Spleen (tissue), 11 donors: ENCODE measurements at regions not wholly inside any gene's neighbourhood (a gene's known extent, or its start where the extent isn't known, plus 50 kb on each side); places are given as distances from the start of the nearest gene placed in this dataset.

ENCODE experiments used
- DNase-seq: peaks from one replicate; pipeline ENCODE4 v3.0.0-alpha.2; 2020
- H3K27ac ChIP-seq, 8 donors: fragments of 200-600 bp; sonication (generic) in 7 of 8; 1 replicate in 4 of 8; 2 replicates in 4 of 8; pipeline versions ENCODE4 v1.5.0 to v1.8.0; 2016 to 2021; ENCODE audit warnings: inconsistent platforms in 4 of 8, mild to moderate bottlenecking in 4 of 8, moderate library complexity in 1 of 8
- H3K27me3 ChIP-seq, 7 donors: fragments of 200-600 bp; sonication (generic) in 6 of 7; replicated peaks in 1 of 7; 1 replicate in 4 of 7; 2 replicates in 3 of 7; pipeline versions ENCODE4 v1.5.0 to v1.8.0; 2016 to 2021; ENCODE audit warnings: inconsistent platforms in 3 of 7, mild to moderate bottlenecking in 1 of 7
- H3K36me3 ChIP-seq, 6 donors: fragments of 200-600 bp; sonication (generic) in 5 of 6; 1 replicate in 4 of 6; 2 replicates in 2 of 6; pipeline versions ENCODE4 v1.5.0 to v1.8.0; 2016 to 2021; ENCODE audit warnings: inconsistent platforms in 2 of 6
- H3K4me1 ChIP-seq, 6 donors: fragments of 200-600 bp; sonication (generic) in 5 of 6; 1 replicate in 3 of 6; 2 replicates in 3 of 6; pipeline versions ENCODE4 v1.5.0 to v1.8.0; 2016 to 2021; ENCODE audit warnings: inconsistent platforms in 3 of 6
- H3K4me3 ChIP-seq, 8 donors: fragments of 200-600 bp; sonication (generic) in 7 of 8; 1 replicate in 4 of 8; 2 replicates in 4 of 8; pipeline versions ENCODE4 v1.5.0 to v1.8.0; 2016 to 2021; ENCODE audit warnings: inconsistent platforms in 4 of 8, mild to moderate bottlenecking in 4 of 8, moderate library complexity in 2 of 8
- H3K9me3 ChIP-seq, 8 donors: fragments of 200-600 bp; sonication (generic) in 7 of 8; 1 replicate in 4 of 8; 2 replicates in 4 of 8; pipeline versions ENCODE4 v1.5.0 to v1.8.0; 2016 to 2021; ENCODE audit warnings: inconsistent platforms in 4 of 8
- POLR2A ChIP-seq, 3 donors: fragments of 450-650 bp; IDR thresholded peaks; one replicate each; pipeline ENCODE4 v1.5.1; 2017; ENCODE audit warnings: antibody characterized with exemption in 3 of 3, mild to moderate bottlenecking in 1 of 3
- POLR2AphosphoS5 ChIP-seq, 3 donors: sonication (generic); formaldehyde crosslinking; IDR thresholded peaks; one replicate each; pipeline ENCODE4 v1.5.1; 2017; ENCODE audit warnings: antibody characterized with exemption in 3 of 3
- WGBS, 5 donors: extraction: QIAGEN DNeasy Blood & Tissue Kit in 3 of 5; methylation state at CpG; one replicate each; pipeline versions ENCODE4 v1.1.5 to v1.1.7; 2013 to 2018; 5-methylcytosine and 5-hydroxymethylcytosine counted together
- intact Hi-C: fragments of 100-400 bp; cut with DNase I; formaldehyde crosslinking; loops from one replicate; pipeline ENCODE4 v1.15.0; 2023; ENCODE audit warnings: low total_unique reads
- TF ChIP-seq, protein P1 (sequence below), 11 experiments: fragments of 200-600 bp in 7 of 11; fragments of 450-650 bp in 4 of 11; sonication (generic) in 4 of 11; IDR thresholded peaks in 8 of 11; conservative IDR thresholded peaks in 3 of 11; 1 replicate in 7 of 11; 2 replicates in 4 of 11; pipeline versions ENCODE4 v1.4.0 to v1.8.0; 2016 to 2021; ENCODE audit warnings: antibody characterized with exemption in 11 of 11, inconsistent platforms in 4 of 11, mild to moderate bottlenecking in 1 of 11
- donor health status: healthy with polysubstance abuse.
- donor health status: DM: no; HTN: no; CAD: no; lungs with moderate emphysema.
- donor health status: DM: no; HTN: no; CAD: no.
- donor health status: Bipolar disorder and iron deficiency.
- donor health status: healthy.
- donor health status: DM: no; HTN: no; CAD: no.
- donor health status: DM: yes; HTN: yes; CAD: no.

DNA sequence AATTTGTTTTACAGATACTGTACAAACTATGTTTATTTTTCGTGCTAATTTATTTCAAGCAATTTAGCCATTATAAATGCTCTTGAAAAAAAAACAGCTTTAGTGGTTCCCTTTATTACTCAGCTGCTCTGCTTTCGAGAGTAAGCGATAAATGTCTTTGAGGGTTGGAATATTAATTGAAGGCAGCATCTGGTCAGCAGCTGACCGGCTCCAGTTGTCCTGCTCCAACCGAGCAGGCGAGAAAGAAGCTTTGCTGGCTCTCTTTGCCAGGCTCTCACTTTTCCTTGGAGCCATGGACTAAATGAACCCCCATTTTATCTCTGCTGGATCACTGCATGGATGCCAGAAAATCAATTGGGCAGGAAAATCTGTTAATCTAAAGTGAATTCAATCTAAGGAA, 147.4 kb downstream of the LNPK start:
- no peak for DNase-seq
- Histone ChIP-seq H3K27ac (no peak overlapping the region), H3K4me3 (no peak overlapping the region), H3K27me3 (no peaks in the 10 kb centered on the region), H3K36me3 (no peaks in the 10 kb centered on the region), H3K9me3 (no peaks in the 10 kb centered on the region), H3K4me1 (no peaks in the 10 kb centered on the region)
- TF ChIP-seq, protein P1, sequence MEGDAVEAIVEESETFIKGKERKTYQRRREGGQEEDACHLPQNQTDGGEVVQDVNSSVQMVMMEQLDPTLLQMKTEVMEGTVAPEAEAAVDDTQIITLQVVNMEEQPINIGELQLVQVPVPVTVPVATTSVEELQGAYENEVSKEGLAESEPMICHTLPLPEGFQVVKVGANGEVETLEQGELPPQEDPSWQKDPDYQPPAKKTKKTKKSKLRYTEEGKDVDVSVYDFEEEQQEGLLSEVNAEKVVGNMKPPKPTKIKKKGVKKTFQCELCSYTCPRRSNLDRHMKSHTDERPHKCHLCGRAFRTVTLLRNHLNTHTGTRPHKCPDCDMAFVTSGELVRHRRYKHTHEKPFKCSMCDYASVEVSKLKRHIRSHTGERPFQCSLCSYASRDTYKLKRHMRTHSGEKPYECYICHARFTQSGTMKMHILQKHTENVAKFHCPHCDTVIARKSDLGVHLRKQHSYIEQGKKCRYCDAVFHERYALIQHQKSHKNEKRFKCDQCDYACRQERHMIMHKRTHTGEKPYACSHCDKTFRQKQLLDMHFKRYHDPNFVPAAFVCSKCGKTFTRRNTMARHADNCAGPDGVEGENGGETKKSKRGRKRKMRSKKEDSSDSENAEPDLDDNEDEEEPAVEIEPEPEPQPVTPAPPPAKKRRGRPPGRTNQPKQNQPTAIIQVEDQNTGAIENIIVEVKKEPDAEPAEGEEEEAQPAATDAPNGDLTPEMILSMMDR (IDR thresholded peaks at IDR 0.05 in 8 of 11, conservative IDR thresholded peaks at IDR 0.05 in 3 of 11): no peak
- TF ChIP-seq POLR2A (IDR thresholded peaks at IDR 0.05) (no peak), POLR2AphosphoS5 (IDR thresholded peaks at IDR 0.05) (no peak)
- 75 to 88% (median 85%) methylated on average over 6 of the region's 6 CpGs for WGBS, 5 donors
- intact Hi-C loops: no loop called here

DNA sequence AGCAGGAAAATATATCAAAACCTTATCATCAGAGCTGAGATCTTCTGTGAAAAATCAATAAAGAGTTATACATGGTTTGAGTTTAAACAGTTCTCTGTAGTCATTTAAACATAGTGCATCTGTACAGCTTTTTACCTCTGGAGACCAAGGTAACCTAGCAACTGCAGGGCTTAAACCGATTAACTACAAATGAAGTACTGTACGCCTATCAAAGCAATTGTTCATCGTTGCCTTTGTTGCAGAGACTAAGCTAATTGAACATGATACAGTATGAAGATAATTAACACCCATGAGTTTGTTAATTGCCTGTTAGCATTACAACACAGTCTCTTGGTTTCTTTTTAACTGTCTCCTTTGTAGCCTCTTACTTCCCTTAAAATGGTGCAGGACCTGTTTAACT, 147.9 kb downstream of the LNPK start:
- intact Hi-C loops: no loop called here
- H3K4me3 ChIP-seq: no peak overlapping the region
- 79 to 95% (median 84%) methylated on average over 3 of the region's 3 CpGs for WGBS, 5 donors

DNA sequence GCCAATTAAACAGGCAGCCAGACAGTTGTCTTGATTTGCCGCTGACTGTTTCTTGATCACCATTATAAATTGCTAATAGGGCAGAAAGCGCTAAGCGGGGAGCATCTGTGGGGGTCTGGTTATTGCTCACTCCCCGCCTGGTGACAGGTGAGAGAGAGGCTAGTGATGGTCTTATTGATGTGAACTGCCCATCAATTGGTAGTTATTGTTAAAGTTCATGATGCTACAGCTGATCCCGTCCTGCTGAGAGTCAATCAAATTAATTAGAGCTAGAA, 148.5 kb downstream of the LNPK start:
- no peaks in the 10 kb centered on the region for H3K36me3 ChIP-seq
- no peak for DNase-seq
- H3K27me3 ChIP-seq: no peaks in the 10 kb centered on the region
- no peak overlapping the region for H3K4me3 ChIP-seq
- TF ChIP-seq POLR2AphosphoS5 (IDR thresholded peaks at IDR 0.05): no peak
- TF ChIP-seq, protein P1 (IDR thresholded peaks at IDR 0.05 in 8 of 11, conservative IDR thresholded peaks at IDR 0.05 in 3 of 11): no peak
- no peak for TF ChIP-seq POLR2A (IDR thresholded peaks at IDR 0.05)
- intact Hi-C loops: no loop called here
- H3K4me1 ChIP-seq: no peaks in the 10 kb centered on the region
- H3K9me3 ChIP-seq: no peaks in the 10 kb centered on the region
- H3K27ac ChIP-seq: no peak overlapping the region
- WGBS, 5 donors: 88 to 95% (median 93%) methylated on average over 5 of the region's 5 CpGs

More for the DNA sequence above, 147.9 kb downstream of the LNPK start:
- no peak for DNase-seq
- TF ChIP-seq POLR2AphosphoS5 (IDR thresholded peaks at IDR 0.05) (no peak), POLR2A (IDR thresholded peaks at IDR 0.05) (no peak)
- TF ChIP-seq, protein P1 (IDR thresholded peaks at IDR 0.05 in 8 of 11, conservative IDR thresholded peaks at IDR 0.05 in 3 of 11): no peak
- Histone ChIP-seq H3K36me3 (no peaks in the 10 kb centered on the region), H3K27ac (no peak overlapping the region), H3K27me3 (no peaks in the 10 kb centered on the region), H3K9me3 (no peaks in the 10 kb centered on the region), H3K4me1 (no peaks in the 10 kb centered on the region)

DNA sequence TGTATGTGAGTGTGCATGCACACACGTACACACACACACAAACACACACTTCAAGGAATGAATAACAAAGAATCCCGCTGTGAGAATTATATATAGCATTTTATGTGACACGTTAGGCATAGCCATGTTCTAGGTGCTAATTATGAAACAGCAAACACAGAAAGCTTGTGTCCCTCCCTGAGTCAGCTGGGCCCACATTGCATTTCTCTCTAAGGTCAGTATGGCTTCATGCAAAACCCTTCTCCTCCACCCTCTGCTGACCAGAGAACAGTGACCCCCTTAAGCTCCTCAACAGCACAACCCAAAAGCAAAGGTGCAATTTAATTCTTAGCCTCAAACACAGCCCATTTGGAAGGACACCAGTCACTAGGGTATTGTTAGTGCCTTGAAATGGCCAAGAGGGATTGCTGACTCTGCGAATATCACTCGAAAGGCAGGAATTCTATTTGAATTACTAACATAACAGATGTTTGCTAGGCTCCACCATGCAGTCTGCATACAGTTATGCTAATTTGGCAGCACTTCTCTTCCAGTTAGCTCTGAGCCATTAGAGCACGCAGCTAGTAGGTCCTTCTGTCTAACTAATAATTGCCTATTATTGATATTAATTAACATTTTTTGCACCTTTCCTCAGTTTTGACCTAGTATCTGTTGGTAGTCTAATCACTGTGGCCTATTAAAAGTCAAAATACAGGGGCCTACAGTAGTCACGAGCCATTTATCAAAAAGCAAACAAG, 149.0 kb downstream of the LNPK start:
- intact Hi-C loops: no loop called here
- Histone ChIP-seq H3K27ac (no peak overlapping the region), H3K36me3 (no peaks in the 10 kb centered on the region), H3K4me3 (no peak overlapping the region), H3K27me3 (no peaks in the 10 kb centered on the region), H3K4me1 (no peaks in the 10 kb centered on the region), H3K9me3 (no peaks in the 10 kb centered on the region)
- TF ChIP-seq POLR2A (IDR thresholded peaks at IDR 0.05) (no peak), POLR2AphosphoS5 (IDR thresholded peaks at IDR 0.05) (no peak)
- TF ChIP-seq, protein P1 (IDR thresholded peaks at IDR 0.05 in 8 of 11, conservative IDR thresholded peaks at IDR 0.05 in 3 of 11): no peak
- 87 to 93% (median 88%) methylated on average over 7 of the region's 7 CpGs for WGBS, 5 donors
- DNase-seq: no peak
